ENCODE measurements at regions not wholly inside any gene's neighbourhood (a gene's known extent, or its start where the extent isn't known, plus 50 kb on each side); places are given as distances from the start of the nearest gene placed in this dataset.

DNA sequence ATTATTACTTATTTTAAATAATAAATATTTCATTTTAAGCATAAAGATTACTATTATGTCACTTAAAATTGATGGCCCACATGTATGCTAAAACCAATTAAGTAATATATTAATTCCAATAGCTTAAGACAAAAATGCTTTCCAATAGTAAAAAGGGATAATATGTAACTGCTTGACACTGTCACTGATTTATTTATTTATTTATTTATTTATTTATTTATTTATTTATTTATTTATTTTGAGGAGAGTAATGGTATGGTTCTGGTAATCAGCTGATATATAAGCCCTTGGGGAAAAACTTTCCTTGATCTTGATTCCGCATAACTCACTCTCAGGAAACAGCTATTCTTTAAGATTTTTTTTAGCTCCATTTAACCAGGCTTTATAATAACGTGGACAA lies 903.0 kb upstream of the ATXN8OS start:
- no peak for TF ChIP-seq EZH2 (IDR thresholded peaks at IDR 0.05)
- no peak for TF ChIP-seq POLR2AphosphoS5 (IDR thresholded peaks at IDR 0.05; ENCODE audit: borderline replicate concordance, low read depth, low read length)

Data from SK-N-MC (cell line).